HG02623 (cell line): ENCODE measurements at regions not wholly inside any gene's neighbourhood (a gene's known extent, or its start where the extent isn't known, plus 50 kb on each side); places are given as distances from the start of the nearest gene placed in this dataset.
"Not testable (repeated sequence)": the region's sequence is repeated elsewhere in the genome, so short reads cannot be mapped to it uniquely, and the experiment has no call there.

ENCODE experiments used
- ATAC-seq: cut with Tn5 transposase; IDR thresholded peaks from one replicate; pipeline ENCODE4 v1.9.1; 2021; ENCODE audit warnings: moderate library complexity; ENCODE audit not compliant: unreplicated experiment

- no peak for ATAC-seq
These were observed 109.1 kb upstream of the BCHE start for GRCh38 chr3:165946360-165946759.

- no peak for ATAC-seq
These were observed 101.8 kb upstream of the BCHE start for GRCh38 chr3:165938986-165939540.

- not testable (repeated sequence) for ATAC-seq
These were observed 98.9 kb upstream of the BCHE start for GRCh38 chr3:165936081-165936480.

DNA sequence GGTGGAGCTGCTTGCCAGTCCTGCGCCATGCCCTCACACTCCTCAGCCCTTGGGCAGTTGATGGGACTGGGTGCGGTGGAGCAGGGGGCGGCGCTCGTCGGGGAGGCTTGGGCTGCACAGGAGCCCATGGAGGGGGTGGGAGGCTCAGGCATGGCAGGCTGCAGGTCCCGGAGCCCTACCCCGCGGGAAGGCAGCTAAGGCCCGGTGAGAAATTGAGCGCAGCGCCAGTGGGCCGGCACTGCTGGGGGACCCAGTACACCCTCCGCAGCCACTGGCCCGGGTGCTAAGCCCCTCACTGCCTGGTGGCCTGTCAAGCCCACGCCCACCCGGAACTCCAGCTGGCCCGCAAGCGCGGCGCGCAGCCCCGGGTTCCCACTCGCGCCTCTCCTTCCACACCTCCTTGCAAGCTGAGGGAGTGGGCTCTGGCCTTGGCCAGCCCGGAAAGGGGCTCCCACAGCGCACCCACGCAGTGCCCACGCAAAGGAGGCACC, 87.1 kb upstream of the BCHE start:
- not testable (repeated sequence) for ATAC-seq

- no peak for ATAC-seq
These were observed 83.8 kb upstream of the BCHE start for GRCh38 chr3:165920984-165921383.

- ATAC-seq: no peak
These were observed 82.1 kb upstream of the BCHE start for GRCh38 chr3:165919284-165919683.

GRCh38 chr3:165918657-165918979, 81.4 kb upstream of the BCHE start:
- no peak for ATAC-seq

DNA sequence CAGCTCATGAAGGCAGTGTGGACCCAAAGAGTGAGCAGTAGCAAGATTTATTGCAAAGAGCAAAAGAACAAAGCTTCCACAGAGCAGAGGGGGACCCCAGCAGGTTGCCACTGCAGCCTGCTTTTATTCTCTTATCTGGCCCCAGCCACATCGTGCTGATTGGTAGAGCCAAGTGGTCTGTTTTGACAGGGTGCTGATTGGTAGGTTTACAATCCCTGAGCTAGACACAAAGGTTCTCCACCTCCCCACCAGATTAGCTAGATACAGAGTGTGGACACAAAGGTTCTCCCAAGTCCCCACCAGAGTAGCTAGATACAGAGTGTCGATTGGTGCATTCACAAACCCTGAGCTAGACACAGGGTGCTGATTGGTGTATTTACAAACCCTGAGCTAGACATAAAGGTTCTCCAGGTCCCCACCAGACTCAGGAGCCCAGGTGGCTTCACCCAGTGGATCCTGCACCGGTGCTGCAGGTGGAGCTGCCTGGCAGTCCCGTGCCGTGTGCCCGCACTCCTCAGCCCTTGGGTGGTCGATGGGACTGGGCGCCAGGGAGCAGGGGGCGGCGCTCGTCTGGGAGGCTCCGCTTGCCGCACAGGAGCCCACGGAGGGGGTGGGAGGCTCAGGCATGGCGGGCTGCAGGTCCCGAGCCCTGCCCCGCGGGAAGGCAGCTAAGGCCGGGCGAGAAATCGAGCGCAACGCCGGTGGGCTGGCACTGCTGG, 80.9 kb upstream of the BCHE start:
- ATAC-seq: not testable (repeated sequence)

DNA sequence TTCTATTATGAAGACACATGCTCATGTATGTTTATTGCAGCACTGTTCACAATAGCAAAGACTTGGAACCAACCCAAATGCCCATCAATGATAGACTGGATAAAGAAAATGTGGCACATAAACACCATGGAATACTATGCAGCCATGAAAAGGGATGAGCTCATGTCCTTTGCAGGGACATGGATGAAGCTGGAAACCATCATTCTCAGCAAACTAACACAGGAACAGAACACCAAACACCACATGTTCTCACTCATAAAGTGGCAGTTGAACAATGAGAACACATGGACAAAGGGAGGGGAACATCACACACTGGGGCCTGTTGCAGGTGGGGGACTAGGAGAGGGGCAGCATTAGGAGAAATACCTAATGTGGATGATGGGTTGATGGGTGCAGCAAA, 77.9 kb upstream of the BCHE start:
- not testable (repeated sequence) for ATAC-seq

DNA sequence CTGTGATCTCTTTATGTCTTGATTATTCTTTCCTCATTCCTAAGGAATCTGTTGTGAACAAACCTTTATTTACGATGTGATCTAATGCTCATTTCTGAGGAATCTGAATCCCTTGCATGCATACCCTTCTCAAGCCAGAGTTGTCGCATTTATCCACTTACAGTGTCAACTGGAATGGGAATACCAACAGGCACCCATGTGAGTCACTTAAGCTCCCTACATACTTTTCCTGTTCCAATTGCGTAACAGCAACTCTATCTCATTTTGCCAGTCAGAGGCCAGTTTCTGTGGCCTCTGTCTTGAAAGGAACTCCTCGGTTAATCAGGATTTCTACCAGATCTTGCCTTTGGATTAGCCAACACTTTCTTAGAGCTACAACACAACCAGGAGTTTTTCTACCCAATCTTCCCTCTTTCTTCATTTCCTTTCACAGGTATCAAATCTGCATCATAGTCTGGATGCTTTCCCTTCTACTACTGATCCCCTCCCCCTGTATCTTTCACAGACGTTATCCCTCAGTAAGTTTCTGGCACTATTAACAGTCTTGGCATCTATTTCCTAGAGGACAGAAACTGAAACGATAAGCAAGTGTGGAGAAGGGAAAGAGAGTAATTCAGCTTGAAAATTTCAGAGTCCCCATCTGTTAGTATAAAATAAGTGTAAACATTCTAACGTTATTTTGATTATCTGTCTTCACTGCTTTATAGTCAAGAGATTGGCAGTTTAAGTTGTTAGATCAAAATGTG, 66.8 kb upstream of the BCHE start:
- no peak for ATAC-seq

DNA sequence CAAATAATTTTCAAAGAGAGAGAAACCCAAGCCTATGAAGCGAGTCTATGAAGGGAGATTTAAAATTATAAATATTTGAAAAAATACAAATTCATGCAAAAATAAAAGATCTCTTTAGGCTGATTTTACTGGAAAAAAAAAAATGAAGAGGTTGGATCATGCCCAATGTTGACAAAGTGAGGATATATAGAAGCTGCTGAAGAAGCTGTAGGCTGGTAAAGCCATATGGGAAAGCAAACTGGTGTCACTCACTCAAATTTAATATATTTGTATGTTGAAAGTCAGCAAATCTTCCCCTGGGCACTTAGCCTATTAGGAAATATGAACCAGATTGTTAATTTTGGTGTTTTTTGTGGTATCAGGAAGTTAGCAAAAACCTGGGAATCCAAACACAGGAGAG, 61.8 kb upstream of the BCHE start:
- ATAC-seq: no peak

DNA sequence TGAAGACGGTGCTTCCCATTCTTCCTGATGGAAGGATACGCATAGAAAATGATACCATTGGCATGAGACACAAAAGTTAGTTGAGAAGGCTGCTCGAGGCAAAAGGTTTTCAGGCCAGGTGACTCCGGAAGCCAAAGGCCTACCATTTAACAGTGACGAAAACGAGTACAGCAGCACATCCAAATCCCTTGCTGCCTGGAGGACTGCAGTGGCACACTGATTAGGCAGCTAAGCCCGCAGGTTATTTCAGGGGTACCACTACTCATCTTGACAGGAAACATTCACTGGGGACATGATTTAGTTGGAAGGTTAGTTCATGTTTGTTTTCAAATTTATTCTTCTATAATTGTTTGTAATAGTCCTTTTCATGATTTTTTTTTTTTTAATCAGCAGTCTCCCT, 59.9 kb upstream of the BCHE start:
- no peak for ATAC-seq

DNA sequence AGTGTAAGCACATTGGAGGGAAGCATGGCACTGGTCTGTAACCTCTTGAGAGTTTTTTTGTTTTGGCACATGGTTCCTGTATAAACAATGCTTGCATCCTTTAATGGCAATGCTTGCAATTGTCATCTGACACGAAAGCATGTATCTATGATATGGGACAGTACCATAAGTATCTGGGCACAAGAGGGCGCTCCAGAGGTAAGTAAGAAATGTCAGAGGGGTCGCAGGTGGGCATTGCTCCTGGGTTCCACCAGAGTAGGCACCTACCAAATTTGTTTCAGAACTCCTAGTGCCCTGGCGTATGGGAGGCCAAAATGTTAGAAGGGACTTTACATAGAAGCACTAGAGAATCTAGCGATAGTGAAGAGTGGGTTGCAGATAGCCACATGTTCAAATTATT, 58.7 kb upstream of the BCHE start:
- ATAC-seq: no peak

DNA sequence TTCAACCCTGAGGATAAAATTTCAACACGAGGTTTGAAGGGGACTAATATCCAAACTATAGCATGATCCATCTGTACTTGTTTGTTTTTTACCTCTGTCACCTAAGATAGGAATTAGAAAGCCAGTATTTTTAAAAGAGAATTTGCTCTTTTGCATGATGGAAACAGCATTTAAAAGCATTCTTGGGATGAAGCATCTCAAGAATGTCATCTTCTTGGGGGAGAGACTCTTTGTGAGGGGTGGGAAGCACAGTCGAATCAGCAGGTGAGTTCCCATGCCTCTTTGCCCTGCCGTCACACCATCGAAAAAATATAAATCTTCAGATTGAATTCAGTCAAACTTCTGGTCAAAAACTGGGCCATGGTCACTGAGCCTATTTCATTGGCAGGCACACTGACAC, 55.3 kb upstream of the BCHE start:
- no peak for ATAC-seq
